ENCODE measurements at regions not wholly inside any gene's neighbourhood (a gene's known extent, or its start where the extent isn't known, plus 50 kb on each side); places are given as distances from the start of the nearest gene placed in this dataset.

GRCh38 chr10:28135258-28135657, 136.4 kb upstream of the ODAD2 start:
- TF ChIP-seq CTCF (IDR thresholded peaks at IDR 0.05): no peak
- TF ChIP-seq POLR2A (IDR thresholded peaks at IDR 0.05; ENCODE audit: low read depth): no peak

Measured in esophagus muscularis mucosa (tissue), 3 donors.